A549 (cell line): ENCODE measurements at regions not wholly inside any gene's neighbourhood (a gene's known extent, or its start where the extent isn't known, plus 50 kb on each side); places are given as distances from the start of the nearest gene placed in this dataset.

Experiments used
- EP300 ChIP-seq, 2 experiments: fragments of >200 bp; sonication (Bioruptor Twin); formaldehyde crosslinking; IDR thresholded peaks; 2 replicates in 1 of 2; 3 replicates in 1 of 2; pipeline ENCODE4 v1.6.1; 2016 to 2017
- JUN ChIP-seq, 2 experiments: fragments of >200 bp; sonication (Bioruptor Twin); formaldehyde crosslinking; IDR thresholded peaks; 2 replicates in 1 of 2; 3 replicates in 1 of 2; pipeline ENCODE4 v1.6.1; 2016 to 2017
- POLR2A ChIP-seq: IDR thresholded peaks from 2 replicates; pipeline ENCODE4 v1.6.1; 2012; ENCODE audit warnings: mild to moderate bottlenecking, low read length
- RAD21 ChIP-seq, 2 experiments: fragments of >200 bp in 1 of 2; sonication (Bioruptor Twin) in 1 of 2; formaldehyde crosslinking in 1 of 2; IDR thresholded peaks in 1 of 2; conservative IDR thresholded peaks in 1 of 2; 2 replicates in 1 of 2; 3 replicates in 1 of 2; pipeline ENCODE4 v1.6.1; 2012 to 2018; ENCODE audit warnings: inconsistent platforms in 1 of 2
- TF ChIP-seq, protein P1 (sequence below): fragments of >200 bp; sonication (Bioruptor Twin); formaldehyde crosslinking; IDR thresholded peaks from 3 replicates; pipeline ENCODE4 v1.5.1; 2016

DNA sequence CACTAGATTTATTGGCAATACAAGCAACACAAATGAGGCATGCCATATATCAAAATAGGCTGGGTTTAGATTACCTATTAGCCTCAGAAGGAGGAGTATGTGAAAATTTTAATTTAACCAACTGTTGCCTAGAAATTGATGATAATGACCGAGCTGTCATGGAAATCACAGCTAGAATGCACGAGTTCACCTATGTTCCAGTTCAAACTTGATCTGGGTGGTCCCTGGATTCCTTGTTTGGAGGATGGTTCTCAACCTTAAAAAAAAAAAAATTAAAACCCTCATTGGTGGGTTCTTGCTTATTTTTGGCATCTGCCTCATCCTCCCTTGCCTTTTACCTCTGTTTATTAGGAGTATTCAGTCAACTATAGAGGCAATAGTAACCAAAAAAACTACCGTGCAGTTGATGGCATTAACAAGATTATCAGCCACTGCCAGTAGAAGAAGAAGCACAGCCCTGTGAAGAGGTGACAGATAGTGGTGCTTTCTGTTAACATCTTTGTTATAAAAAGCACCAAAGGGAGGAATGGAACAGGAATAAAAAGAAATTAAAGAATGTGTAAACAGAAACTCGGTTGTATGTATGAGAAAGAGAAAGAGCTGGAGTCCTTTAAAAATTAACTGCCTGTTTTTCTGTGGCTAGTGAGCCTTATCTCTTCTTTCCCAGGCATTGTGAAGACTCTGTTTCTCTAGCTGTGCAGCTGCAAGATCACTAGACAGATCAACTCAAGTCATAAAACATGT is 106.4 kb downstream of the ZNF429 start:
- TF ChIP-seq JUN (IDR thresholded peaks at IDR 0.05) (no peak), EP300 (IDR thresholded peaks at IDR 0.05) (no peak), POLR2A (no peak), RAD21 (conservative IDR thresholded peaks at IDR 0.05 in 1 of 2, IDR thresholded peaks at IDR 0.05 in 1 of 2) (no peak)
- TF ChIP-seq, protein P1, sequence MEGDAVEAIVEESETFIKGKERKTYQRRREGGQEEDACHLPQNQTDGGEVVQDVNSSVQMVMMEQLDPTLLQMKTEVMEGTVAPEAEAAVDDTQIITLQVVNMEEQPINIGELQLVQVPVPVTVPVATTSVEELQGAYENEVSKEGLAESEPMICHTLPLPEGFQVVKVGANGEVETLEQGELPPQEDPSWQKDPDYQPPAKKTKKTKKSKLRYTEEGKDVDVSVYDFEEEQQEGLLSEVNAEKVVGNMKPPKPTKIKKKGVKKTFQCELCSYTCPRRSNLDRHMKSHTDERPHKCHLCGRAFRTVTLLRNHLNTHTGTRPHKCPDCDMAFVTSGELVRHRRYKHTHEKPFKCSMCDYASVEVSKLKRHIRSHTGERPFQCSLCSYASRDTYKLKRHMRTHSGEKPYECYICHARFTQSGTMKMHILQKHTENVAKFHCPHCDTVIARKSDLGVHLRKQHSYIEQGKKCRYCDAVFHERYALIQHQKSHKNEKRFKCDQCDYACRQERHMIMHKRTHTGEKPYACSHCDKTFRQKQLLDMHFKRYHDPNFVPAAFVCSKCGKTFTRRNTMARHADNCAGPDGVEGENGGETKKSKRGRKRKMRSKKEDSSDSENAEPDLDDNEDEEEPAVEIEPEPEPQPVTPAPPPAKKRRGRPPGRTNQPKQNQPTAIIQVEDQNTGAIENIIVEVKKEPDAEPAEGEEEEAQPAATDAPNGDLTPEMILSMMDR: no peak
